NOMO-1 treated with DMSO at 0.1 percent for 48 hours (cell line): ENCODE measurements at regions not wholly inside any gene's neighbourhood (a gene's known extent, or its start where the extent isn't known, plus 50 kb on each side); places are given as distances from the start of the nearest gene placed in this dataset.
"Not testable (repeated sequence)": the region's sequence is repeated elsewhere in the genome, so short reads cannot be mapped to it uniquely, and the experiment has no call there.

ENCODE experiments used
- DNase-seq: peaks from one replicate; lab custom pipeline; 2025; ENCODE audit not compliant: unreplicated experiment; lab: John Stamatoyannopoulos, UW

DNA sequence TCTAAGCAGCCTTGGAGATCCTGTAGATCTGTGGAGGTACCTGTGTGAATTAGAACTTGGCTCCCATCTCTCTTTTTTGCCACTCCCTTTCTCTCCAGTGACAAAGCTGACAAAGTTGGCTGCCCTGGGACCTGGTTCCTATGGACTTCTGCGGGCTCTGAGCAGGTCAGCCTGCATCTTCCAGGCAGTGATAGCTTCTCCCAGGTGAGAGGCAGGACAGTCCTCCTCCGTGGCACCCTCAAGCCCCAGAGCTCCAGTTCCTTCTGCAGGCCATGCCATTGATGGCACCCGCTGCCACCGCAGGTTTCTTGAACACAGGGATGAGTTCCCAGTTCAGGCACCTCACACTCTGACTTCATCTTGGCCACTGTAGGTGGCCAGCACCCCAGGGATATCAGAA lies 73.5 kb upstream of the GRB10 start:
- no peak for DNase-seq

- no peak for DNase-seq
Measured at GRCh38 chr7:50855526-50855925, 72.8 kb upstream of the GRB10 start.

DNA sequence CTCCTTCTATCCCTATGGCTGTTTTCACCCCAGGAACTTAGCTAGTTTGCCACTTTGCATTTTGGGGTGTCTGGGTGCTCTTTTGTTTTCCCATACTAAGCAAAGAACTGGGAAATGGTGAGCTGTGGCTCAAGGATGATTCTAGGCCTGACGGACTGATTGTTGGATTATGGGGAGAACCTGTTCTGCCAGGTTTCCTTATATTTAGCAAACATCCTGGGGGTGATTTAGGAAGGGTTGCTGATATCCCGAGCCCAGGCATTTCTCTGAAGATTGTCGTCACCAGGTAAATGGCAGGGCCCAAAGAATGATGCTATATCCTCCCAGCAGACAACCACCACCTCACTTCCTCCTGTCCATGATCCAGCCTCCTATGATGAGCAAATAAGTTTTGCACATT lies 72.1 kb upstream of the GRB10 start:
- no peak for DNase-seq

DNA sequence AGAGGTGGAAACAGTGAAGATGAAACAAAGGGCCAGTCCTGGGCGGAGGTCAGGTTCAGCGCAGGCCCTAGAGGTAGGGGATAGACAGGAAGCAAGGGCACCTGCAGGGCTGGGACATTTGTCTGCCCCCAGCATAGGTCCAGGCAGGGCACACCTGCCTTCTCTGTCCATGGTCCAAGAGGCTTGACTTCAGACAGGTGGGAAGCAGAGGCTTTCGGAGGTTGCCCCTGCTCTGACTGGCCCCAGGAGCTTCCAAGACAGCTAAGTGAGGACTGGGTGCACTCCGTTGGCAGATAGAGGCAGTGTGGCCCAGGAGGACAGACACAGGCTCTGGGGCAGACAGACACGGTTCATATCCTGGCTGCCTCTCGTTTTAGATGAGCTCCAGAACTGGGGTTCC lies 71.6 kb upstream of the GRB10 start:
- DNase-seq: no peak

GRCh38 chr7:50853311-50853710 lies 70.6 kb upstream of the GRB10 start:
- DNase-seq: no peak

DNA sequence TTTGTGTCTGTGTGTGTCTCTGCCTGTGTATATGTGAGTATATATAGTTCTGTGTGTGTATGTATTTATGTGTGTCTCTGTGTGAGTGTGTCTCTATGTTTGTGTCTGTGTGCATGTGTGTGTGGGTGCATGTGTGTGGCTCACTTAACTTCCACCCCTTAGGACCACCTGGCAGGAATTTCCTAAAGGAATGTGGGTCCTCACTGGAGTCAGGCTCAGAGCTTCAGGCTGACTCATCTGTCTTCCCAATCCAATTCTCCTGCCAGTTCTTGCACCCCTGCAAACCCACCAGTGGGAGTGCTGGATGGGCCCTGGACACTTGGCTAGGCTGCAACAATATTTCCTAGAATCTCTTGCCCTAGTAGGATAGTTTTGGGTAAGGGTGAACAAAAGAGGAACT lies 70.2 kb upstream of the GRB10 start:
- DNase-seq: no peak

GRCh38 chr7:50851891-50852290 lies 69.2 kb upstream of the GRB10 start:
- no peak for DNase-seq

DNA sequence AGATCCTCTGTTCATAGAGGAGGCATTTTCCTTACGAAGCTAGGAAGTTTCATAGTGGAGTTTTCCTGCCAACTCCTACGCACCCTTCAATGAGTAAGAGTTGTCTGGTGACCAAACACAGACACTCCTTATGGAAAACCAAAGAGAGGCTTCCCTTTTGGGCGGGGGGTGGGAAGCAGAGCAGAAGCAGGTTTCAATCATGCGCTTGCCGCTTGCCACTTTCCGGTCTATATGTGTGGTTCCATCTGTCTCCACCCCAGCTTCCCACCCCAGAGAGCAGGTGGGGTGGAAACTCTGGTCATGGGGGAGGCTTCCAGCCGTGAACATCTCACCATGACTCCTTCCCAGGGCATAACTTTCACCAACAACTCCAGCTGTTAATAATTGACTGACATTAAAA lies 68.8 kb upstream of the GRB10 start:
- no peak for DNase-seq

DNA sequence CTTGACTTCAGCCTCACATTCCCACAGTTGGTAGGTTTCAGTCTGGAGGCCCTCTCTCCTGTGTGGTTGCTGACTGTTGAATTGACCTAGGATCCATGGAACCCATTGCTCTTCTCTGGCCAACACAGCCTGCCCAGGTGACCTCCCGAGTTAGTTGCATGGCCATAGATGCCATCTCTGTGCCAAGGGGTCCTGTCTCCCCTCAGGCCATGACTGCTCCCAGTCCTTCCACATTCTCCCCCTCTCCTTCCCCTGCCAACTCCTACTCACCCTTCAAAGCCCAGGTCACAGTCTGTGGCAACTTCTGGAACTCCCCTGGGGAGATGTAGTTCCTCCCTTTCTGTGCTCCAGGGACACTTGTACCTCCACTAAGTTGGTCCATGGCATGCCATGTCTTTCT lies 67.3 kb upstream of the GRB10 start:
- DNase-seq: no peak

GRCh38 chr7:50848203-50848602 lies 65.5 kb upstream of the GRB10 start:
- no peak for DNase-seq

DNA sequence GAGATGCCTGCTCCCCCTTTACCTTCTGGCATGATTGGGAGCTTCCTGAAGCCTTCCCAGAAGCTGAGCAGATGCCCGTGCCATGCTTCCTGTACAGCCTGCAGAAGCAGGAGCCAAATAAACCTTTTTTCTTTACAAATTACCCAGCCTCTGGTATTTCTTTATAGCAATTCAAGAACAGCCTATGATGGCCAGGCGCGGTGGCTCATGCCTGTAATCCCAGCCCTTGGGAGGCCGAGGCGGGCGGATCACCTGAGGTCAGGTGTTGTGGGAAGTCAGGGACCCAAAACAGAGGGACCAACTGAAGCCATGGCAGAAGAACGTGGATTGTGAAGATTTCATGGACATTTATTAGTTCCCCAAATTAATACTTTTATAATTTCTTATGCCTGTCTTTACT lies 62.2 kb upstream of the GRB10 start:
- DNase-seq: not testable (repeated sequence)

DNA sequence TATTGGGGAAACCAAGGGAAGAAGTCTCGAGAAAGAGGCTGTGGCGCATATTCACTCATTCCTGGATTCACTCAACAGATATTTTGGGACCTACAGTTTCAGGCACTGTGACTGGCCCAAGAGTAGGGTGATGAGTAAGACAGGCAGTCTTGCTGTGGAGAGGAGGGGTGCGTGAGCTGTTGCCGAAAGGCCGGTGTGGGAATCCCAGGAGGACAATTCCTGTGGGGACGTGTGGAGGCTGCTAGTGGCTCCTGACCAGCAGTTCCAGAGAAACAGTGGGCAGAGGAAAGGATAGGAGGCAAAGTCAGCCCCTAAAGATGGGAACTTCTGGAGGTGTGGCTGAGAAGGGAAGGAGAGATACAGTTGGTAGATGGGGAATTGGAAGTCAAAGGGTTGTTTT lies 59.3 kb upstream of the GRB10 start:
- DNase-seq: no peak

- no peak for DNase-seq
Measured at GRCh38 chr7:50838675-50839377, 56.1 kb upstream of the GRB10 start.

DNA sequence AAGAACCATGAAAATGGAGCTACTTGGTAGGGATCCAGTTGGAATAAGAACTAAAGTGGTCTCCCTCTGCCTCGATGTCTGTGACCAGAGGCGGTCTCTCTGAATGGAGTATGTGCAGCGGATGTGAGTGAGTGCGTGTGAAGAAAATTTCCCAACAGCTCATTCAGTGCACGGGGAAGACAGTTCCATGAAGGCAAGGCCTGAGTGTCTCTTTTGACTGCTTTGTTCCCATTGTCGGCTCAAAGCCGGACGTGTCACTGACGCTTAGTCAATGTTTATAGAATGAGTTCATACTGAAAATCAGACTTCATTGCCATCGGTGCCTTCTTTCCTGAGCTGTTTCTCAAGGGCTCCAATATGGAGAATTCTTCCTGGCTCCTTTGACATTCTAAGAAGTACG lies 55.3 kb upstream of the GRB10 start:
- DNase-seq: no peak

DNA sequence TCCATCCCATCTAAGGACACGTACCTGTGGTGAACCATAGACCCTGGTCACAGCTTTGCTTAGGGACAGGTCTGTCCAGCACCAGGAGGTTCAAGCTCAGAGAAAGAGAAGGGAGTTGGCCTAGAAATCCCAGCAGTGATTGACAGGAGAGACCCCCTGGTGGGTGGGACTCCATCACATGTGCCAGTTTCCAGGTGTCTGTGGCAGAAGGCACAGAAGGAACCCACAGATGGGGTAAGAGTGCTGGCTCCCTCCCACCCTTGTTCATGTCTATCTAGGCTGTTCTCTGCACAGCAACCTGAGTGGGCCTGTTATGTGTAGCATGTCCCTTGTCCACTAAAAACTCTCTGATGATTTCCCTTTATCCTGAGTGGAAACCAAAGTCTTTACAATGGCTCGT lies 54.0 kb upstream of the GRB10 start:
- no peak for DNase-seq

DNA sequence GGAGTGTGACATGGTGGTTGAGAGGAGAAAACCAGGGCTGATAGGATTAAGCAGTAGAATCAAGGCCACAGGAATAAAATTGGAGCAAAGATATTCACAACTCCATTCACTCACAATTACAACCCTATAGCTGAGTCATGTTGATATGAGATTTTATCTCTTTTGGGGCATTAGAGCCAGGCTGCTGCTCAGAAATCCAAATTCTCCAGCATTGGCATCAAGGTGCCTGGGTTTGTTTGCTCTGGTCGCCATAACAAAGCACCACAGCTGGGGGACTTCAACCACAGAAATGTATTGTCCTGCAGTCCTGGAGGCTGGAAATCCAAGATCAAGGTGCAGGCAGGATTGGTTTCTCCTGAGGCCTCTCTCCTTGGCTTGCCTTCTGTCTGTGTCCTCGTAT lies 52.5 kb upstream of the GRB10 start:
- no peak for DNase-seq

GRCh38 chr7:50834679-50835078 lies 52.0 kb upstream of the GRB10 start:
- no peak for DNase-seq

GRCh38 chr7:50834031-50834535 lies 51.4 kb upstream of the GRB10 start:
- no peak for DNase-seq

- no peak for DNase-seq
Measured at GRCh38 chr7:50832744-50833143, 50.0 kb upstream of the GRB10 start.
